ENCODE measurements at regions not wholly inside any gene's neighbourhood (a gene's known extent, or its start where the extent isn't known, plus 50 kb on each side); places are given as distances from the start of the nearest gene placed in this dataset.

- TF ChIP-seq CTCF (IDR thresholded peaks at IDR 0.05) (no peak), POLR2A (IDR thresholded peaks at IDR 0.05) (no peak), POLR2AphosphoS5 (IDR thresholded peaks at IDR 0.05; ENCODE audit: insufficient read depth in 1 of 2, low read depth in 1 of 2) (no peak)
Observed at GRCh38 chr13:112174476-112175110, 107.6 kb downstream of the SOX1 start.
